Right lobe of liver (tissue), 4 donors: ENCODE measurements at regions not wholly inside any gene's neighbourhood (a gene's known extent, or its start where the extent isn't known, plus 50 kb on each side); places are given as distances from the start of the nearest gene placed in this dataset.

ENCODE experiments used
- POLR2A ChIP-seq: fragments of 450-650 bp; IDR thresholded peaks from one replicate; pipeline ENCODE4 v1.6.1; 2017; ENCODE audit warnings: antibody characterized with exemption, mild to moderate bottlenecking
- TF ChIP-seq, protein P1 (sequence below), 4 donors: fragments of 200-600 bp in 3 of 4; fragments of 450-650 bp in 1 of 4; IDR thresholded peaks; one replicate each; pipeline versions ENCODE4 v1.5.1 to v1.8.0; 2016 to 2022; ENCODE audit warnings: antibody characterized with exemption in 4 of 4, mild to moderate bottlenecking in 2 of 4
- donor health status: DM: no; HTN: no; CAD: no.
- donor health status: DM: no; HTN: no; CAD: no.
- donor health status: DM: no; HTN: yes; CAD: no.

DNA sequence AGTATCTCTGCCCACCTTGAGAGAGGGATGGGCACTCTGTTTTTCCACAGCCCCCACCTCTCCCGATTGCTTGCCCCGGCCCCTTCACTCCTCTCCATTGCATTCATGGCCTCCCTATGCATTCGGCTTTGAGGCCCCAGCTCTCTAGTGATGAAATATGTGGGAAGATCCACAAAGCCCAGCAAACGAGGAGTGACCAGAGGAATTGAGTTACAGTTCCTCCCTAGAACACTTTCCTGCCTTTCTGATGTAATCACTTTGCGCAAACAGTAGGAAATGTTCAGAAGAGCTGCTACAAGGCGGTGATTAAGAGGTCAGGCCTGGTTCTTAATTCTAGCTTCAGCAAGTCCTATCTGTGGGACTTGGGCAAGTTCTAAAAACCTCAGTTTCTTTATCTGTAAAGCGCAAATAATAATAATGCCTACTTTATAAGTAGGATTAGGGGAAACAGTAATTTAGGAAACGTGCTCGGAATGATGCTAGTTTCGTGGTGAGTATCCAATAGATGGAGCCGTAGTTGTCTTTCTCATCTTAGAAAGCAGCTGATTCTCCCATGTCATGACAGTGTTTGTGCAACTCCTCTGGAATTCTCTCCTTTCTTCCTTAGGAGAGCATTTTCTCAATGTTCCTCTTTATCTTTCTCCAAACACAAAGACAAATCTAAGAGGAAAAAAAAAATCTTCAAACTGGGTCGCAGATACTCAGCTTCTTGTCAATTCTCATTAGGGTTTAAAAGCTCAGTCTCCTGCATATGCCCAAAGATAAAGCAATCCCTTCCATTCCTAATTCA lies 99.5 kb upstream of the MSX2 start:
- TF ChIP-seq, protein P1, sequence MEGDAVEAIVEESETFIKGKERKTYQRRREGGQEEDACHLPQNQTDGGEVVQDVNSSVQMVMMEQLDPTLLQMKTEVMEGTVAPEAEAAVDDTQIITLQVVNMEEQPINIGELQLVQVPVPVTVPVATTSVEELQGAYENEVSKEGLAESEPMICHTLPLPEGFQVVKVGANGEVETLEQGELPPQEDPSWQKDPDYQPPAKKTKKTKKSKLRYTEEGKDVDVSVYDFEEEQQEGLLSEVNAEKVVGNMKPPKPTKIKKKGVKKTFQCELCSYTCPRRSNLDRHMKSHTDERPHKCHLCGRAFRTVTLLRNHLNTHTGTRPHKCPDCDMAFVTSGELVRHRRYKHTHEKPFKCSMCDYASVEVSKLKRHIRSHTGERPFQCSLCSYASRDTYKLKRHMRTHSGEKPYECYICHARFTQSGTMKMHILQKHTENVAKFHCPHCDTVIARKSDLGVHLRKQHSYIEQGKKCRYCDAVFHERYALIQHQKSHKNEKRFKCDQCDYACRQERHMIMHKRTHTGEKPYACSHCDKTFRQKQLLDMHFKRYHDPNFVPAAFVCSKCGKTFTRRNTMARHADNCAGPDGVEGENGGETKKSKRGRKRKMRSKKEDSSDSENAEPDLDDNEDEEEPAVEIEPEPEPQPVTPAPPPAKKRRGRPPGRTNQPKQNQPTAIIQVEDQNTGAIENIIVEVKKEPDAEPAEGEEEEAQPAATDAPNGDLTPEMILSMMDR (IDR thresholded peaks at IDR 0.05): no peak
- no peak for TF ChIP-seq POLR2A
